C4-2B (cell line): ENCODE measurements at regions not wholly inside any gene's neighbourhood (a gene's known extent, or its start where the extent isn't known, plus 50 kb on each side); places are given as distances from the start of the nearest gene placed in this dataset.

Experiments
- CTCF ChIP-seq: fragments of 450-650 bp; conservative IDR thresholded peaks from 2 replicates; pipeline ENCODE4 v1.5.1; 2017; ENCODE audit warnings: mild to moderate bottlenecking
- ZFX ChIP-seq: fragments of 450-650 bp; IDR thresholded peaks from 2 replicates; pipeline ENCODE4 v1.6.1; 2017

- no peak for TF ChIP-seq CTCF
- TF ChIP-seq ZFX, result no peak
These were observed 257.8 kb upstream of the GALNT5 start for GRCh38 chr2:156999661-157000060.
